BE2C (cell line): ENCODE measurements at regions not wholly inside any gene's neighbourhood (a gene's known extent, or its start where the extent isn't known, plus 50 kb on each side); places are given as distances from the start of the nearest gene placed in this dataset.

Experiments
- DNase-seq: peaks from one replicate; pipeline ENCODE4 v3.0.0-alpha.2; 2020
- H3K27me3 ChIP-seq: fragments of 250-450 bp; sonication (Bioruptor Pico); 2 replicates; pipeline ENCODE4 v1.5.1; 2020; ENCODE audit warnings: mild to moderate bottlenecking
- H3K36me3 ChIP-seq: fragments of 250-450 bp; sonication (Bioruptor Pico); 2 replicates; pipeline ENCODE4 v1.5.1; 2020; ENCODE audit warnings: mild to moderate bottlenecking
- H3K4me1 ChIP-seq: fragments of 250-450 bp; sonication (Bioruptor Pico); 2 replicates; pipeline ENCODE4 v1.5.1; 2020
- H3K4me3 ChIP-seq: 2 replicates; pipeline ENCODE4 v1.5.1; 2011; ENCODE audit warnings: low read depth, low read length
- H3K9me3 ChIP-seq: fragments of 250-450 bp; sonication (Bioruptor Pico); 2 replicates; pipeline ENCODE4 v1.5.1; 2020
- CTCF ChIP-seq: IDR thresholded peaks from 2 replicates; pipeline ENCODE4 v1.5.1; 2012; ENCODE audit warnings: mild to moderate bottlenecking, low read depth, low read length

- Histone ChIP-seq H3K4me3 (no peak overlapping the region), H3K9me3 (no peaks in the 10 kb centered on the region), H3K36me3 (no peaks in the 10 kb centered on the region), H3K27me3 (no peaks in the 10 kb centered on the region), H3K4me1 (peaks cover 21% of the 10 kb centered on the region)
- no peak for DNase-seq
- no peak for TF ChIP-seq CTCF
Observed at GRCh38 chr5:67265951-67266350, 69.4 kb upstream of the CD180 start.

GRCh38 chr5:67263656-67264408, 67.2 kb upstream of the CD180 start:
- H3K9me3 ChIP-seq = no peaks in the 10 kb centered on the region
- DNase-seq = no peak
- TF ChIP-seq CTCF = no peak
- H3K36me3 ChIP-seq = no peaks in the 10 kb centered on the region
- H3K4me3 ChIP-seq = no peak overlapping the region
- peaks cover 12% of the 10 kb centered on the region for H3K4me1 ChIP-seq
- no peaks in the 10 kb centered on the region for H3K27me3 ChIP-seq

DNA sequence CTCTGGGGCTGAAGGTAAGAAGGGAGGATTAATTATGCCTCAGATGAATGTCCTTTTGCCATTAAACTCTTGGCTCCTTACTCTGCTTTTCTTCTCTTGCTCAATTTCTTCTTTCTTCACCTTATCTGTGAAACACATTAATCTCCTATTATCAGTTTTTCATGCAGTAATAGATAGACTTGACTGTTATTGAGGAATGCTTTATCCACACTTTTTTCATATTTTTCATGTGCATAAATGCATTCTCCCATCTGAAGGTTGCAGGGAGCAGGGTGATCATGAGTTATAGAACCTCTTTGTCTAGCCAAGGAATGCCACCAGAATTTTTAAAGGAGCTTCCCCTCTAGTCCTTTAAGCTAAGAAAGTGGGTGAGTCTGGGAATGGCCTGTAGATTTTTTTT, 66.4 kb upstream of the CD180 start:
- no peaks in the 10 kb centered on the region for H3K9me3 ChIP-seq
- H3K27me3 ChIP-seq = no peaks in the 10 kb centered on the region
- DNase-seq = no peak
- no peak for TF ChIP-seq CTCF
- H3K4me3 ChIP-seq = no peak overlapping the region
- H3K36me3 ChIP-seq = no peaks in the 10 kb centered on the region
- peaks cover 11% of the 10 kb centered on the region for H3K4me1 ChIP-seq

DNA sequence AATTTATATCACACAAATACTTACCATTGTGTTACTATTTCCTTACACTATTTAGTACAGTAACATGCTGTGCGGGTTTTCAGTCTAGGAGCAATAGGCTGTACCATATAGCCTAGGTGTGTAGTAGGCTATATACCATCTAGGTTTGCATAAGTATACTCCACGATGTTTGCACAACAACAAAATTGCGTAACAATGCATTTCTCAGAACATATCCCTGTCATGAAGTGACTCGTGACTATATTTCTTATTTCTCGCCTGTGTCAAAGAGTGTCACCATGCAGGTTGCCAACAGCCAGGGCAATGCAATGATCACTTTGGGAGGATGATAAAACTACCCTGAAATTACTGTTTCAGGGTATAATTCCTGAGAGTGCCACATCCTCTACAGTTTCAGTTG, 65.6 kb upstream of the CD180 start:
- Histone ChIP-seq H3K4me3 (no peak overlapping the region), H3K36me3 (no peaks in the 10 kb centered on the region)
- DNase-seq = no peak

GRCh38 chr5:67259548-67260215, 63.1 kb upstream of the CD180 start:
- no peak for DNase-seq
- TF ChIP-seq CTCF = no peak
- Histone ChIP-seq H3K9me3 (no peaks in the 10 kb centered on the region), H3K27me3 (no peaks in the 10 kb centered on the region), H3K4me3 (no peak overlapping the region), H3K36me3 (no peaks in the 10 kb centered on the region), H3K4me1 (no peaks in the 10 kb centered on the region)

More for the DNA sequence above, 65.6 kb upstream of the CD180 start:
- H3K27me3 ChIP-seq = no peaks in the 10 kb centered on the region
- H3K4me1 ChIP-seq = peaks cover 3% of the 10 kb centered on the region
- TF ChIP-seq CTCF = no peak
- no peaks in the 10 kb centered on the region for H3K9me3 ChIP-seq

GRCh38 chr5:67257500-67257899, 60.9 kb upstream of the CD180 start:
- no peaks in the 10 kb centered on the region for H3K27me3 ChIP-seq
- no peaks in the 10 kb centered on the region for H3K36me3 ChIP-seq
- H3K4me1 ChIP-seq = no peaks in the 10 kb centered on the region
- H3K9me3 ChIP-seq = no peaks in the 10 kb centered on the region
- TF ChIP-seq CTCF = no peak
- no peak overlapping the region for H3K4me3 ChIP-seq
- no peak for DNase-seq
